ENCODE measurements at regions not wholly inside any gene's neighbourhood (a gene's known extent, or its start where the extent isn't known, plus 50 kb on each side); places are given as distances from the start of the nearest gene placed in this dataset.

DNA sequence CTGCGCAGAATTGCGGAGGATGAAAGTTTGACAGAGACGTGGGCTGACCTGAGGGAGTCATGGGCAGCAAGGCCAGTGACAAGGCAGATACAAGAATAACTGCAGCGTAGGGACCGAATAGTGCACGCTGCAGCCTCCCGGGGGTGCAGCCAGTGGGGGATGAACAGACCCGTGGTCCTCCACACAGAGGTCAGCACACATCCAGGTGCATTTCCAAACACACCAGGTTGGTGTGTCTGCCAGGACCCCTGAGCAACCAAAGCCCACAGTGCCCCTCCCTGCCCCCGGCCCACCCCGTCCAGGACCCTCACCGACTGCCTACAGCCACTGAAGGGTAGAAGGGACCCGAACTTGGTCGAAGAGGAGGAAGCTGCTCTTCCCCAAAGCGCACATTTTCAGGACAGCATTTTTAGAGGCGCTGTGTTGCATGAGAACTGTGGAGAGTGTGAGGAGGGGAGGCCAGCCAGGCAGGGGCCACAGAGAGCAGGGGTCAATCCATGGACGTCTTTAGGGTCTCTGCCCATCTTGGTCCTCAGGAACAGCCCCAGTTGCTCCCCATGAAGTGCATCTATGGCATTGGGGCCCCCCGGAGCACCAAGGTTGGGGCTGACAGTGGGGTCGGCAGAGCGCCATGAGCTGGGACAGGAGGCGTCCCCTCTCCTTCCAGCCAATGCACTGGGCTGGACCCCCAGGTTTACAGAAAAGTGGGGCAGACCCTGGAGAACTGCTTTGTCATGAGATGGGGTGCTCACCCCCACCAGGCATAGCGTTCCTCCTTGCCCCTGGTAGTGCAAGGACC is 157.8 kb upstream of the AFDN start:
- Histone ChIP-seq H3K27me3 (ENCODE audit: insufficient read depth, low read depth, low read length) (no peaks in the 10 kb centered on the region), H3K79me2 (replicated peaks; ENCODE audit: insufficient read depth, low read length) (no peaks in the 10 kb centered on the region), H3K4me2 (ENCODE audit: low read length) (no peak overlapping the region), H3K9me3 (ENCODE audit: low read length) (no peaks in the 10 kb centered on the region), H3K36me3 (ENCODE audit: insufficient read depth, low read length) (no peaks in the 10 kb centered on the region), H2AFZ (ENCODE audit: low read depth, low read length) (no peak overlapping the region), H4K20me1 (ENCODE audit: insufficient read depth) (no peaks in the 10 kb centered on the region), H3K9ac (ENCODE audit: low read length) (no peak overlapping the region), H3F3A (ENCODE audit: insufficient read depth, low read length, poor library complexity, severe bottlenecking) (no peaks in the 10 kb centered on the region), H3K4me3 (ENCODE audit: low read length) (no peak overlapping the region), H3K27ac (ENCODE audit: low read length) (no peak overlapping the region), H3K9me2 (ENCODE audit: insufficient read depth, low read length) (no peaks in the 10 kb centered on the region)
- TF ChIP-seq RAD21 (conservative IDR thresholded peaks at IDR 0.05) = no peak
- no peak for TF ChIP-seq EP300 (conservative IDR thresholded peaks at IDR 0.05; ENCODE audit: poor library complexity, severe bottlenecking)
- TF ChIP-seq, protein P1, sequence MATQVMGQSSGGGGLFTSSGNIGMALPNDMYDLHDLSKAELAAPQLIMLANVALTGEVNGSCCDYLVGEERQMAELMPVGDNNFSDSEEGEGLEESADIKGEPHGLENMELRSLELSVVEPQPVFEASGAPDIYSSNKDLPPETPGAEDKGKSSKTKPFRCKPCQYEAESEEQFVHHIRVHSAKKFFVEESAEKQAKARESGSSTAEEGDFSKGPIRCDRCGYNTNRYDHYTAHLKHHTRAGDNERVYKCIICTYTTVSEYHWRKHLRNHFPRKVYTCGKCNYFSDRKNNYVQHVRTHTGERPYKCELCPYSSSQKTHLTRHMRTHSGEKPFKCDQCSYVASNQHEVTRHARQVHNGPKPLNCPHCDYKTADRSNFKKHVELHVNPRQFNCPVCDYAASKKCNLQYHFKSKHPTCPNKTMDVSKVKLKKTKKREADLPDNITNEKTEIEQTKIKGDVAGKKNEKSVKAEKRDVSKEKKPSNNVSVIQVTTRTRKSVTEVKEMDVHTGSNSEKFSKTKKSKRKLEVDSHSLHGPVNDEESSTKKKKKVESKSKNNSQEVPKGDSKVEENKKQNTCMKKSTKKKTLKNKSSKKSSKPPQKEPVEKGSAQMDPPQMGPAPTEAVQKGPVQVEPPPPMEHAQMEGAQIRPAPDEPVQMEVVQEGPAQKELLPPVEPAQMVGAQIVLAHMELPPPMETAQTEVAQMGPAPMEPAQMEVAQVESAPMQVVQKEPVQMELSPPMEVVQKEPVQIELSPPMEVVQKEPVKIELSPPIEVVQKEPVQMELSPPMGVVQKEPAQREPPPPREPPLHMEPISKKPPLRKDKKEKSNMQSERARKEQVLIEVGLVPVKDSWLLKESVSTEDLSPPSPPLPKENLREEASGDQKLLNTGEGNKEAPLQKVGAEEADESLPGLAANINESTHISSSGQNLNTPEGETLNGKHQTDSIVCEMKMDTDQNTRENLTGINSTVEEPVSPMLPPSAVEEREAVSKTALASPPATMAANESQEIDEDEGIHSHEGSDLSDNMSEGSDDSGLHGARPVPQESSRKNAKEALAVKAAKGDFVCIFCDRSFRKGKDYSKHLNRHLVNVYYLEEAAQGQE (IDR thresholded peaks at IDR 0.05; ENCODE audit: borderline replicate concordance) = no peak
- no peak for TF ChIP-seq SMC3 (conservative IDR thresholded peaks at IDR 0.05; ENCODE audit: poor library complexity)
- TF ChIP-seq, protein P2, sequence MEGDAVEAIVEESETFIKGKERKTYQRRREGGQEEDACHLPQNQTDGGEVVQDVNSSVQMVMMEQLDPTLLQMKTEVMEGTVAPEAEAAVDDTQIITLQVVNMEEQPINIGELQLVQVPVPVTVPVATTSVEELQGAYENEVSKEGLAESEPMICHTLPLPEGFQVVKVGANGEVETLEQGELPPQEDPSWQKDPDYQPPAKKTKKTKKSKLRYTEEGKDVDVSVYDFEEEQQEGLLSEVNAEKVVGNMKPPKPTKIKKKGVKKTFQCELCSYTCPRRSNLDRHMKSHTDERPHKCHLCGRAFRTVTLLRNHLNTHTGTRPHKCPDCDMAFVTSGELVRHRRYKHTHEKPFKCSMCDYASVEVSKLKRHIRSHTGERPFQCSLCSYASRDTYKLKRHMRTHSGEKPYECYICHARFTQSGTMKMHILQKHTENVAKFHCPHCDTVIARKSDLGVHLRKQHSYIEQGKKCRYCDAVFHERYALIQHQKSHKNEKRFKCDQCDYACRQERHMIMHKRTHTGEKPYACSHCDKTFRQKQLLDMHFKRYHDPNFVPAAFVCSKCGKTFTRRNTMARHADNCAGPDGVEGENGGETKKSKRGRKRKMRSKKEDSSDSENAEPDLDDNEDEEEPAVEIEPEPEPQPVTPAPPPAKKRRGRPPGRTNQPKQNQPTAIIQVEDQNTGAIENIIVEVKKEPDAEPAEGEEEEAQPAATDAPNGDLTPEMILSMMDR (IDR thresholded peaks at IDR 0.05; ENCODE audit: poor library complexity, severe bottlenecking) = no peak
- no peak for TF ChIP-seq TAF1 (IDR thresholded peaks at IDR 0.05; ENCODE audit: low read depth)
- no peak for TF ChIP-seq MXI1 (conservative IDR thresholded peaks at IDR 0.05; ENCODE audit: poor library complexity, severe bottlenecking)
- no peak for TF ChIP-seq EZH2 (IDR thresholded peaks at IDR 0.05; ENCODE audit: borderline replicate concordance, insufficient read depth, low read length, poor library complexity, severe bottlenecking)
- no peak for TF ChIP-seq POLR2AphosphoS5 (IDR thresholded peaks at IDR 0.05)

DNA sequence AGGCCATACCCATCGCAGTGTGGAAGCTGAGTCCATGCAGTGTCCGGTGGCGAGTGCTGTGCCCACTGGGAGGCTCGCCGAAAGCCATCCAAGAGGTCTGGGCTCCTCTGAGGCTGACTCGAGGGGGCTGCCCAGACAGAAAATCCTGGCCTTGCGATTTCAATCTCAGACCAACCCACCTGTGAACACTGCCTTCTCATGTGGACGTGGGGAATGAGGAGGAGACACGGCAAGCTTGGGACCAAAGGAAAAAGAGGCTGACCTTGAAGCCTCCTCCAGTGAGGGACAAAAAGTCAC is 157.2 kb upstream of the AFDN start:
- Histone ChIP-seq H3K4me3 (ENCODE audit: low read length) (no peak overlapping the region), H3K27ac (ENCODE audit: low read length) (no peak overlapping the region), H3K27me3 (ENCODE audit: insufficient read depth, low read depth, low read length) (no peaks in the 10 kb centered on the region), H3K9me3 (ENCODE audit: low read length) (no peaks in the 10 kb centered on the region), H3K9me2 (ENCODE audit: insufficient read depth, low read length) (no peaks in the 10 kb centered on the region), H2AFZ (ENCODE audit: low read depth, low read length) (no peak overlapping the region), H3K79me2 (replicated peaks; ENCODE audit: insufficient read depth, low read length) (no peaks in the 10 kb centered on the region), H3K36me3 (ENCODE audit: insufficient read depth, low read length) (no peaks in the 10 kb centered on the region), H3K4me2 (ENCODE audit: low read length) (no peak overlapping the region), H3K9ac (ENCODE audit: low read length) (no peak overlapping the region), H3F3A (ENCODE audit: insufficient read depth, low read length, poor library complexity, severe bottlenecking) (no peaks in the 10 kb centered on the region), H4K20me1 (ENCODE audit: insufficient read depth) (no peaks in the 10 kb centered on the region)
- TF ChIP-seq, protein P2 (IDR thresholded peaks at IDR 0.05; ENCODE audit: poor library complexity, severe bottlenecking) = no peak
- no peak for TF ChIP-seq POLR2AphosphoS5 (IDR thresholded peaks at IDR 0.05)
- TF ChIP-seq EZH2 (IDR thresholded peaks at IDR 0.05; ENCODE audit: borderline replicate concordance, insufficient read depth, low read length, poor library complexity, severe bottlenecking) = no peak
- no peak for TF ChIP-seq EP300 (conservative IDR thresholded peaks at IDR 0.05; ENCODE audit: poor library complexity, severe bottlenecking)
- TF ChIP-seq, protein P1 (IDR thresholded peaks at IDR 0.05; ENCODE audit: borderline replicate concordance) = no peak
- TF ChIP-seq TAF1 (IDR thresholded peaks at IDR 0.05; ENCODE audit: low read depth) = no peak
- no peak for TF ChIP-seq SMC3 (conservative IDR thresholded peaks at IDR 0.05; ENCODE audit: poor library complexity)
- TF ChIP-seq MXI1 (conservative IDR thresholded peaks at IDR 0.05; ENCODE audit: poor library complexity, severe bottlenecking) = no peak
- no peak for TF ChIP-seq RAD21 (conservative IDR thresholded peaks at IDR 0.05)
